Neural progenitor cell (in vitro differentiated cells): ENCODE measurements at regions not wholly inside any gene's neighbourhood (a gene's known extent, or its start where the extent isn't known, plus 50 kb on each side); places are given as distances from the start of the nearest gene placed in this dataset.

Experiments used
- CTCF ChIP-seq: fragments of 200-600 bp; sonication (generic); IDR thresholded peaks from 2 replicates; pipeline ENCODE4 v1.5.1; 2017; ENCODE audit warnings: antibody characterized with exemption, mild to moderate bottlenecking
- EZH2 ChIP-seq: fragments of 200-600 bp; sonication (generic); IDR thresholded peaks from 2 replicates; pipeline ENCODE4 v1.6.1; 2017; ENCODE audit warnings: antibody characterized with exemption, mild to moderate bottlenecking, moderate library complexity
- EZH2phosphoT487 ChIP-seq: fragments of 200-600 bp; sonication (generic); IDR thresholded peaks from 2 replicates; pipeline ENCODE4 v1.6.1; 2017; ENCODE audit warnings: antibody characterized with exemption

DNA sequence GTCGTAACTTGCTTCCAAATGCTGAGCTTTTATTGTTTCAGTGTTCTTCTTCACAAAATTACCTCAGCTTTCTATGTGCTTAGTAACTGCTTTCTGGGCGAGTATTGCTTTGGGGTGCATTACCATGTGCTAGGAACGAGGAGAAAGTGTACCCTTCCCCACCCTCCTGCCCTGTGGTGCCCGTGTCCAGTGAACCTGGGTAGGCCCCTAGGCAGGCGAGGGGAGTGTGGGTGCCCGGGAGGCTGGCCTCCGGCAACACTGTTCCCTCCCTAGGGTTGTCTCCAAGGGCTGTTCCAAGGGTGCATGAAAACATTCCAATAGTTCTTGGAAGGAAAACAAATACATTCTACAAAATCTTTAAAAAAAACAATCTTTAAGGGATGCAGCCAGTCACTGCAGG, 216.5 kb upstream of the SOX1 start:
- no peak for TF ChIP-seq CTCF
- no peak for TF ChIP-seq EZH2phosphoT487
- no peak for TF ChIP-seq EZH2
